ENCODE measurements at regions not wholly inside any gene's neighbourhood (a gene's known extent, or its start where the extent isn't known, plus 50 kb on each side); places are given as distances from the start of the nearest gene placed in this dataset.

GRCh38 chr6:166055801-166056200 is 111.8 kb downstream of the TBXT start:
- Histone ChIP-seq H3K79me2 (ENCODE audit: low read length) (no peaks in the 10 kb centered on the region), H3K36me3 (replicated peaks; ENCODE audit: low read depth, low read length) (no peaks in the 10 kb centered on the region), H3K9me3 (ENCODE audit: insufficient read depth, low read length) (no peaks in the 10 kb centered on the region), H2AFZ (ENCODE audit: low read depth, low read length) (no peak overlapping the region), H3K9ac (ENCODE audit: low read length) (no peak overlapping the region), H3K4me1 (ENCODE audit: low read length) (no peaks in the 10 kb centered on the region), H3K4me3 (ENCODE audit: low read length) (no peak overlapping the region), H3K4me2 (ENCODE audit: low read length) (no peak overlapping the region), H3K27ac (ENCODE audit: low read length) (no peak overlapping the region), H3K27me3 (ENCODE audit: low read depth, low read length) (no peaks in the 10 kb centered on the region), H4K20me1 (ENCODE audit: insufficient read depth, low read length) (no peaks in the 10 kb centered on the region)
- TF ChIP-seq, protein P1, sequence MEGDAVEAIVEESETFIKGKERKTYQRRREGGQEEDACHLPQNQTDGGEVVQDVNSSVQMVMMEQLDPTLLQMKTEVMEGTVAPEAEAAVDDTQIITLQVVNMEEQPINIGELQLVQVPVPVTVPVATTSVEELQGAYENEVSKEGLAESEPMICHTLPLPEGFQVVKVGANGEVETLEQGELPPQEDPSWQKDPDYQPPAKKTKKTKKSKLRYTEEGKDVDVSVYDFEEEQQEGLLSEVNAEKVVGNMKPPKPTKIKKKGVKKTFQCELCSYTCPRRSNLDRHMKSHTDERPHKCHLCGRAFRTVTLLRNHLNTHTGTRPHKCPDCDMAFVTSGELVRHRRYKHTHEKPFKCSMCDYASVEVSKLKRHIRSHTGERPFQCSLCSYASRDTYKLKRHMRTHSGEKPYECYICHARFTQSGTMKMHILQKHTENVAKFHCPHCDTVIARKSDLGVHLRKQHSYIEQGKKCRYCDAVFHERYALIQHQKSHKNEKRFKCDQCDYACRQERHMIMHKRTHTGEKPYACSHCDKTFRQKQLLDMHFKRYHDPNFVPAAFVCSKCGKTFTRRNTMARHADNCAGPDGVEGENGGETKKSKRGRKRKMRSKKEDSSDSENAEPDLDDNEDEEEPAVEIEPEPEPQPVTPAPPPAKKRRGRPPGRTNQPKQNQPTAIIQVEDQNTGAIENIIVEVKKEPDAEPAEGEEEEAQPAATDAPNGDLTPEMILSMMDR (IDR thresholded peaks at IDR 0.05; ENCODE audit: low read depth, low read length) = no peak
- TF ChIP-seq EZH2phosphoT487 (IDR thresholded peaks at IDR 0.05; ENCODE audit: low read depth) = no peak

DNA sequence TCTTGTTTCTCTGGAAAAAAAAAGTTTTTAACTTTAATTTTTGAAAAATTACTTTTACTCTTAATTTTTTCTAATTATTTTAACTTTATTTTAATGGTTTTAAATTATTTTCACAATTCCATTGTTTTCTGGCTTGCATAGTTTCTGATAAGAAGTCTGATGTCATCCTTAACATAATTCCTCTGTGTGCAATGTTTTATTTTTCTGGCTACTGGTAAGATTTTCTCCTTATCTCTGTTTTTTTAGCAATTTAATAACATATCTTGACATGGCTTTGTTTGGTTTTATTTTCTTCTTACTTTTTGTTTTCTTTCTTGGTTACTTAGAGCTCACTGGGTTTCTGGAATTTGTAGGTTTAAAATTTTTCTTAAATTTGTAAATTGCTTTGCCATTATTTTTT is 114.8 kb downstream of the TBXT start:
- H4K20me1 ChIP-seq (ENCODE audit: insufficient read depth, low read length) = no peaks in the 10 kb centered on the region
- no peaks in the 10 kb centered on the region for H3K36me3 ChIP-seq (replicated peaks; ENCODE audit: low read depth, low read length)
- no peaks in the 10 kb centered on the region for H3K9me3 ChIP-seq (ENCODE audit: insufficient read depth, low read length)
- no peak overlapping the region for H3K27ac ChIP-seq (ENCODE audit: low read length)
- H3K9ac ChIP-seq (ENCODE audit: low read length) = no peak overlapping the region
- TF ChIP-seq, protein P1 (IDR thresholded peaks at IDR 0.05; ENCODE audit: low read depth, low read length) = no peak
- no peak for TF ChIP-seq EZH2phosphoT487 (IDR thresholded peaks at IDR 0.05; ENCODE audit: low read depth)
- H3K4me2 ChIP-seq (ENCODE audit: low read length) = no peak overlapping the region
- no peak overlapping the region for H3K4me3 ChIP-seq (ENCODE audit: low read length)
- H3K4me1 ChIP-seq (ENCODE audit: low read length) = no peaks in the 10 kb centered on the region
- H3K79me2 ChIP-seq (ENCODE audit: low read length) = no peaks in the 10 kb centered on the region
- H2AFZ ChIP-seq (ENCODE audit: low read depth, low read length) = no peak overlapping the region
- H3K27me3 ChIP-seq (ENCODE audit: low read depth, low read length) = no peaks in the 10 kb centered on the region

GRCh38 chr6:166050559-166050958 is 117.1 kb downstream of the TBXT start:
- H3K9ac ChIP-seq (ENCODE audit: low read length) = no peak overlapping the region
- no peaks in the 10 kb centered on the region for H4K20me1 ChIP-seq (ENCODE audit: insufficient read depth, low read length)
- no peaks in the 10 kb centered on the region for H3K4me1 ChIP-seq (ENCODE audit: low read length)
- H3K4me2 ChIP-seq (ENCODE audit: low read length) = no peak overlapping the region
- H2AFZ ChIP-seq (ENCODE audit: low read depth, low read length) = no peak overlapping the region
- H3K9me3 ChIP-seq (ENCODE audit: insufficient read depth, low read length) = no peaks in the 10 kb centered on the region
- H3K79me2 ChIP-seq (ENCODE audit: low read length) = no peaks in the 10 kb centered on the region
- H3K4me3 ChIP-seq (ENCODE audit: low read length) = no peak overlapping the region
- H3K27me3 ChIP-seq (ENCODE audit: low read depth, low read length) = no peaks in the 10 kb centered on the region
- H3K27ac ChIP-seq (ENCODE audit: low read length) = no peak overlapping the region
- H3K36me3 ChIP-seq (replicated peaks; ENCODE audit: low read depth, low read length) = no peaks in the 10 kb centered on the region
- TF ChIP-seq, protein P1 (IDR thresholded peaks at IDR 0.05; ENCODE audit: low read depth, low read length) = no peak
- TF ChIP-seq EZH2phosphoT487 (IDR thresholded peaks at IDR 0.05; ENCODE audit: low read depth) = no peak

- no peaks in the 10 kb centered on the region for H3K9me3 ChIP-seq (ENCODE audit: insufficient read depth, low read length)
- H3K4me1 ChIP-seq (ENCODE audit: low read length) = no peaks in the 10 kb centered on the region
- H3K9ac ChIP-seq (ENCODE audit: low read length) = no peak overlapping the region
- H3K4me2 ChIP-seq (ENCODE audit: low read length) = no peak overlapping the region
- no peaks in the 10 kb centered on the region for H3K27me3 ChIP-seq (ENCODE audit: low read depth, low read length)
- no peak overlapping the region for H2AFZ ChIP-seq (ENCODE audit: low read depth, low read length)
- TF ChIP-seq, protein P1 (IDR thresholded peaks at IDR 0.05; ENCODE audit: low read depth, low read length) = no peak
- no peak for TF ChIP-seq EZH2phosphoT487 (IDR thresholded peaks at IDR 0.05; ENCODE audit: low read depth)
- H3K36me3 ChIP-seq (replicated peaks; ENCODE audit: low read depth, low read length) = no peaks in the 10 kb centered on the region
- H3K79me2 ChIP-seq (ENCODE audit: low read length) = no peaks in the 10 kb centered on the region
- no peak overlapping the region for H3K4me3 ChIP-seq (ENCODE audit: low read length)
- H3K27ac ChIP-seq (ENCODE audit: low read length) = no peak overlapping the region
- H4K20me1 ChIP-seq (ENCODE audit: insufficient read depth, low read length) = no peaks in the 10 kb centered on the region
Observed at GRCh38 chr6:166046982-166047381, 120.7 kb downstream of the TBXT start.

Data from OCI-LY3 (cell line).